ENCODE measurements at regions not wholly inside any gene's neighbourhood (a gene's known extent, or its start where the extent isn't known, plus 50 kb on each side); places are given as distances from the start of the nearest gene placed in this dataset.

GRCh38 chr2:53549497-53549896 lies 218.1 kb upstream of the CHAC2 start:
- no peaks in the 10 kb centered on the region for H3K36me3 ChIP-seq (ENCODE audit: control insufficient read depth, insufficient read depth, low read length)
- H3K4me3 ChIP-seq (ENCODE audit: low read depth, low read length), result no peak overlapping the region
- H3K27me3 ChIP-seq (ENCODE audit: control insufficient read depth, insufficient read depth, low read length), result no peaks in the 10 kb centered on the region
- DNase-seq (ENCODE audit: low read depth), result no peak
- no peak for TF ChIP-seq CTCF (IDR thresholded peaks at IDR 0.05; ENCODE audit: insufficient read depth, low read length, poor library complexity, severe bottlenecking)

- Histone ChIP-seq H3K36me3 (ENCODE audit: control insufficient read depth, insufficient read depth, low read length) (no peaks in the 10 kb centered on the region), H3K4me3 (ENCODE audit: low read depth, low read length) (no peak overlapping the region), H3K27me3 (ENCODE audit: control insufficient read depth, insufficient read depth, low read length) (no peaks in the 10 kb centered on the region)
- no peak for TF ChIP-seq CTCF (IDR thresholded peaks at IDR 0.05; ENCODE audit: insufficient read depth, low read length, poor library complexity, severe bottlenecking)
- no peak for DNase-seq (ENCODE audit: low read depth)
Observed at GRCh38 chr2:53545604-53546003, 222.0 kb upstream of the CHAC2 start.

GRCh38 chr2:53544871-53545558 lies 222.6 kb upstream of the CHAC2 start:
- H3K4me3 ChIP-seq (ENCODE audit: low read depth, low read length), result no peak overlapping the region
- H3K36me3 ChIP-seq (ENCODE audit: control insufficient read depth, insufficient read depth, low read length), result no peaks in the 10 kb centered on the region
- DNase-seq (ENCODE audit: low read depth), result no peak
- TF ChIP-seq CTCF (IDR thresholded peaks at IDR 0.05; ENCODE audit: insufficient read depth, low read length, poor library complexity, severe bottlenecking), result no peak
- no peaks in the 10 kb centered on the region for H3K27me3 ChIP-seq (ENCODE audit: control insufficient read depth, insufficient read depth, low read length)

GRCh38 chr2:53543083-53543482 lies 224.5 kb upstream of the CHAC2 start:
- no peaks in the 10 kb centered on the region for H3K36me3 ChIP-seq (ENCODE audit: control insufficient read depth, insufficient read depth, low read length)
- DNase-seq (ENCODE audit: low read depth), result no peak
- no peaks in the 10 kb centered on the region for H3K27me3 ChIP-seq (ENCODE audit: control insufficient read depth, insufficient read depth, low read length)
- no peak overlapping the region for H3K4me3 ChIP-seq (ENCODE audit: low read depth, low read length)
- TF ChIP-seq CTCF (IDR thresholded peaks at IDR 0.05; ENCODE audit: insufficient read depth, low read length, poor library complexity, severe bottlenecking), result no peak

GRCh38 chr2:53536583-53537361 lies 230.8 kb upstream of the CHAC2 start:
- no peak for TF ChIP-seq CTCF (IDR thresholded peaks at IDR 0.05; ENCODE audit: insufficient read depth, low read length, poor library complexity, severe bottlenecking)
- DNase-seq (ENCODE audit: low read depth), result no peak
- H3K36me3 ChIP-seq (ENCODE audit: control insufficient read depth, insufficient read depth, low read length), result no peaks in the 10 kb centered on the region

More at GRCh38 chr2:53536583-53537361, 230.8 kb upstream of the CHAC2 start:
- no peak overlapping the region for H3K4me3 ChIP-seq (ENCODE audit: low read depth, low read length)
- no peaks in the 10 kb centered on the region for H3K27me3 ChIP-seq (ENCODE audit: control insufficient read depth, insufficient read depth, low read length)
